Urinary bladder (tissue), 3 donors: ENCODE measurements at regions not wholly inside any gene's neighbourhood (a gene's known extent, or its start where the extent isn't known, plus 50 kb on each side); places are given as distances from the start of the nearest gene placed in this dataset.
"Not testable (repeated sequence)": the region's sequence is repeated elsewhere in the genome, so short reads cannot be mapped to it uniquely, and the experiment has no call there.

Experiments used
- DNase-seq: peaks from one replicate; pipeline ENCODE4 v3.0.0-alpha.2; 2015; ENCODE audit errors: extremely low spot score
- H3K27ac ChIP-seq: one replicate; pipeline ENCODE4 v1.5.1; 2013; ENCODE audit warnings: low read depth, mild to moderate bottlenecking, moderate library complexity
- H3K36me3 ChIP-seq: one replicate; pipeline ENCODE4 v1.6.1; 2013; ENCODE audit warnings: mild to moderate bottlenecking, moderate library complexity; ENCODE audit not compliant: insufficient read depth
- H3K4me1 ChIP-seq: one replicate; pipeline ENCODE4 v1.6.1; 2013; ENCODE audit warnings: mild to moderate bottlenecking, moderate library complexity; ENCODE audit not compliant: insufficient read depth
- H3K4me3 ChIP-seq: one replicate; pipeline ENCODE4 v1.5.1; 2013; ENCODE audit warnings: low read depth, low read length
- WGBS: extraction: QIAGEN DNeasy Blood & Tissue Kit; methylation state at CpG from one replicate; pipeline ENCODE4 v1.1.7; 2013; 5-methylcytosine and 5-hydroxymethylcytosine counted together
- donor health status: healthy with polysubstance abuse.
- donor health status: healthy.

GRCh38 chrX:138853936-138854335 is 142.4 kb upstream of the FGF13 start:
- Histone ChIP-seq H3K4me1 (no peaks in the 10 kb centered on the region), H3K36me3 (no peaks in the 10 kb centered on the region), H3K27ac (no peak overlapping the region), H3K4me3 (no peak overlapping the region)
- no peak for DNase-seq
- 26% methylated on average over 2 of the region's 2 CpGs for WGBS

GRCh38 chrX:138849521-138849920 is 138.0 kb upstream of the FGF13 start:
- DNase-seq = no peak
- 96% methylated on average over 2 of the region's 2 CpGs for WGBS
- H3K4me1 ChIP-seq = no peaks in the 10 kb centered on the region
- no peak overlapping the region for H3K27ac ChIP-seq
- no peaks in the 10 kb centered on the region for H3K36me3 ChIP-seq
- no peak overlapping the region for H3K4me3 ChIP-seq

- Histone ChIP-seq H3K27ac (no peak overlapping the region), H3K4me3 (no peak overlapping the region), H3K36me3 (no peaks in the 10 kb centered on the region), H3K4me1 (no peaks in the 10 kb centered on the region)
- no peak for DNase-seq
- 54% methylated on average over 3 of the region's 3 CpGs for WGBS
Observed at GRCh38 chrX:138847930-138848329, 136.4 kb upstream of the FGF13 start.

GRCh38 chrX:138845786-138846185 is 134.3 kb upstream of the FGF13 start:
- H3K4me1 ChIP-seq = no peaks in the 10 kb centered on the region
- H3K27ac ChIP-seq = no peak overlapping the region
- WGBS = 88% methylated on average over 3 of the region's 3 CpGs
- H3K4me3 ChIP-seq = no peak overlapping the region
- no peak for DNase-seq
- H3K36me3 ChIP-seq = no peaks in the 10 kb centered on the region

- H3K4me3 ChIP-seq, H3K36me3 ChIP-seq, H3K4me1 ChIP-seq, H3K27ac ChIP-seq, DNase-seq: not testable (repeated sequence)
- WGBS = 83% methylated on average over 1 of the region's 1 CpG
Observed at GRCh38 chrX:138807400-138807799, 95.9 kb upstream of the FGF13 start.

GRCh38 chrX:138794246-138794645 is 82.7 kb upstream of the FGF13 start:
- no peak overlapping the region for H3K4me3 ChIP-seq
- WGBS = 95% methylated on average over 1 of the region's 1 CpG
- H3K36me3 ChIP-seq = no peaks in the 10 kb centered on the region
- H3K4me1 ChIP-seq = no peaks in the 10 kb centered on the region
- H3K27ac ChIP-seq = no peak overlapping the region
- DNase-seq = no peak

- 38% methylated on average over 1 of the region's 1 CpG for WGBS
Observed at GRCh38 chrX:138791551-138791950, 80.0 kb upstream of the FGF13 start.

GRCh38 chrX:138788771-138789170 is 77.3 kb upstream of the FGF13 start:
- H3K36me3 ChIP-seq = no peaks in the 10 kb centered on the region
- no peak for DNase-seq
- no peak overlapping the region for H3K4me3 ChIP-seq
- H3K4me1 ChIP-seq = no peaks in the 10 kb centered on the region
- H3K27ac ChIP-seq = no peak overlapping the region

More at GRCh38 chrX:138791551-138791950, 80.0 kb upstream of the FGF13 start:
- DNase-seq = no peak
- Histone ChIP-seq H3K27ac (no peak overlapping the region), H3K36me3 (no peaks in the 10 kb centered on the region), H3K4me3 (no peak overlapping the region), H3K4me1 (no peaks in the 10 kb centered on the region)

GRCh38 chrX:138778576-138778909 is 67.0 kb upstream of the FGF13 start:
- 65% methylated on average over 14 of the region's 14 CpGs for WGBS
- not testable (repeated sequence) for DNase-seq, H3K4me3 ChIP-seq

GRCh38 chrX:138777908-138778575 is 66.5 kb upstream of the FGF13 start:
- not testable (repeated sequence) for H3K36me3 ChIP-seq, H3K4me1 ChIP-seq, DNase-seq, H3K27ac ChIP-seq, H3K4me3 ChIP-seq
- WGBS = 94% methylated on average over 15 of the region's 15 CpGs

More at GRCh38 chrX:138778576-138778909, 67.0 kb upstream of the FGF13 start:
- H3K4me1 ChIP-seq, H3K27ac ChIP-seq, H3K36me3 ChIP-seq: not testable (repeated sequence)

GRCh38 chrX:138777230-138777629 is 65.7 kb upstream of the FGF13 start:
- H3K27ac ChIP-seq = no peak overlapping the region
- no peaks in the 10 kb centered on the region for H3K4me1 ChIP-seq
- DNase-seq = no peak
- WGBS = 78% methylated on average over 3 of the region's 3 CpGs
- no peak overlapping the region for H3K4me3 ChIP-seq
- no peaks in the 10 kb centered on the region for H3K36me3 ChIP-seq

- no peaks in the 10 kb centered on the region for H3K4me1 ChIP-seq
- H3K36me3 ChIP-seq = no peaks in the 10 kb centered on the region
- no peak overlapping the region for H3K27ac ChIP-seq
- no peak overlapping the region for H3K4me3 ChIP-seq
- 5% methylated on average over 5 of the region's 5 CpGs for WGBS
- no peak for DNase-seq
Observed at GRCh38 chrX:138775517-138775916, 64.0 kb upstream of the FGF13 start.

GRCh38 chrX:138771047-138771446 is 59.5 kb upstream of the FGF13 start:
- Histone ChIP-seq H3K4me1 (no peaks in the 10 kb centered on the region), H3K4me3 (no peak overlapping the region), H3K27ac (no peak overlapping the region), H3K36me3 (no peaks in the 10 kb centered on the region)
- no peak for DNase-seq
- WGBS = 72% methylated on average over 2 of the region's 2 CpGs

GRCh38 chrX:138769918-138770317 is 58.4 kb upstream of the FGF13 start:
- no peak for DNase-seq
- no peaks in the 10 kb centered on the region for H3K4me1 ChIP-seq
- no peak overlapping the region for H3K27ac ChIP-seq
- H3K4me3 ChIP-seq = no peak overlapping the region
- WGBS = 83% methylated on average over 2 of the region's 2 CpGs
- H3K36me3 ChIP-seq = no peaks in the 10 kb centered on the region

- no peak overlapping the region for H3K27ac ChIP-seq
- 48% methylated on average over 1 of the region's 1 CpG for WGBS
- no peaks in the 10 kb centered on the region for H3K4me1 ChIP-seq
- no peak for DNase-seq
- no peak overlapping the region for H3K4me3 ChIP-seq
- H3K36me3 ChIP-seq = no peaks in the 10 kb centered on the region
Observed at GRCh38 chrX:138765051-138765450, 53.5 kb upstream of the FGF13 start.
